HepG2 (cell line): ENCODE measurements at regions not wholly inside any gene's neighbourhood (a gene's known extent, or its start where the extent isn't known, plus 50 kb on each side); places are given as distances from the start of the nearest gene placed in this dataset.

ENCODE experiments used
- ATAC-seq: fragments of 200-7000 bp; cut with Tn5 transposase; 3 replicates; pipeline ENCODE4 v1.9.1; 2020; ENCODE audit warnings: mild to moderate bottlenecking, moderate library complexity
- BruUV-seq: library from RNA; stranded (reverse); fragments of 400-500 nt; replicated peaks from 2 replicates; lab custom pipeline; 2021; lab: Mats Ljungman, UMichigan
- CTCF ChIA-PET: fragments of 300-600 bp; formaldehyde crosslinking; extraction: SDS; loops from one replicate; lab custom pipeline; 2021; ENCODE audit warnings: low total read pairs, inconsistent platforms, low intra/inter-chr PET ratio; lab: Yijun Ruan, JAX
- POLR2A ChIA-PET: fragments of 350-600 bp; sonication (Branson Sonifier 250); formaldehyde crosslinking; loops from one replicate; lab custom pipeline; 2020; ENCODE audit warnings: antibody characterized with exemption, inconsistent platforms; lab: Yijun Ruan, JAX
- DNase-seq: peaks from one replicate; pipeline ENCODE4 v3.0.0-alpha.2; 2015; ENCODE audit warnings: low spot score
- FAIRE-seq: peaks from 3 replicates; lab custom pipeline; 2011; peaks lifted over from hg19 to GRCh38; lab: Jason Lieb, UNC
- H2AFZ ChIP-seq: one replicate; pipeline ENCODE4 v1.6.1; 2011; ENCODE audit warnings: low read length, inconsistent platforms
- H3K27ac ChIP-seq: fragments of 300-600 bp; 3 replicates; pipeline ENCODE4 v1.8.0; 2011; ENCODE audit warnings: mixed run types, mild to moderate bottlenecking, mixed read lengths, low read length, inconsistent platforms; ENCODE audit not compliant: insufficient read depth; ENCODE audit errors: extremely low read length
- H3K27me3 ChIP-seq, 2 experiments: fragments of 200-600 bp in 1 of 2; 2 replicates in 1 of 2; 3 replicates in 1 of 2; pipeline versions ENCODE4 v1.6.0 to v1.8.0; 2011; ENCODE audit warnings: low read length in 2 of 2, mild to moderate bottlenecking in 2 of 2, moderate library complexity in 2 of 2, inconsistent platforms in 1 of 2; ENCODE audit not compliant: insufficient read depth in 2 of 2, control insufficient read depth in 1 of 2
- H3K36me3 ChIP-seq, 2 experiments: fragments of 200-600 bp in 1 of 2; replicated peaks in 1 of 2; 2 replicates in 1 of 2; 3 replicates in 1 of 2; pipeline versions ENCODE4 v1.5.1 to v1.8.0; 2011; ENCODE audit warnings: low read length in 2 of 2, inconsistent platforms in 1 of 2; ENCODE audit not compliant: insufficient read depth in 2 of 2, control insufficient read depth in 1 of 2
- H3K4me1 ChIP-seq: 2 replicates; pipeline ENCODE4 v1.5.1; 2012; ENCODE audit warnings: low read length, inconsistent platforms; ENCODE audit not compliant: insufficient read depth
- H3K4me2 ChIP-seq: 2 replicates; pipeline ENCODE4 v1.6.0; 2011; ENCODE audit warnings: low read depth, low read length, inconsistent platforms
- H3K4me3 ChIP-seq, 3 experiments: fragments of 200-600 bp in 1 of 3; sonication (generic), shearing (Covaris generic) in 1 of 3; replicated peaks in 1 of 3; 2 replicates each; pipeline ENCODE4 v1.5.1; 2011 to 2016; ENCODE audit warnings: low read length in 3 of 3, inconsistent platforms in 2 of 3, low read depth in 2 of 3, mild to moderate bottlenecking in 2 of 3, control low read depth in 1 of 3, mixed read lengths in 1 of 3; ENCODE audit not compliant: insufficient read depth in 1 of 3
- H3K79me2 ChIP-seq: one replicate; pipeline ENCODE4 v1.6.1; 2011; ENCODE audit warnings: low read length, inconsistent platforms; ENCODE audit not compliant: insufficient read depth
- H3K9ac ChIP-seq: 2 replicates; pipeline ENCODE4 v1.6.0; 2011; ENCODE audit warnings: mild to moderate bottlenecking, low read depth, low read length, inconsistent platforms; ENCODE audit not compliant: insufficient read depth
- H3K9me3 ChIP-seq: 2 replicates; pipeline ENCODE4 v1.5.1; 2012; ENCODE audit warnings: mild to moderate bottlenecking, low read length
- H4K20me1 ChIP-seq: 2 replicates; pipeline ENCODE4 v1.6.0; 2011; ENCODE audit warnings: inconsistent platforms, mild to moderate bottlenecking, low read length, moderate library complexity; ENCODE audit not compliant: insufficient read depth
- ELF4 ChIP-seq: sonication (generic); formaldehyde crosslinking; IDR thresholded peaks from 2 replicates; pipeline ENCODE4 v1.5.0; 2020; ENCODE audit warnings: missing genetic modification reagents, mild to moderate bottlenecking, moderate library complexity, borderline replicate concordance
- KLF13 ChIP-seq: sonication (generic); formaldehyde crosslinking; IDR thresholded peaks from 2 replicates; pipeline ENCODE4 v1.4.0; 2020; ENCODE audit warnings: mild to moderate bottlenecking, missing genetic modification reagents
- MAZ ChIP-seq, 2 experiments: sonication (generic) in 1 of 2; formaldehyde crosslinking in 1 of 2; IDR thresholded peaks; 2 replicates each; pipeline versions ENCODE4 v1.5.0 to v1.6.1; 2012 to 2020; ENCODE audit warnings: low read depth in 2 of 2, mild to moderate bottlenecking in 2 of 2, borderline replicate concordance in 1 of 2, improper control_type of control experiment in 1 of 2, low read length in 1 of 2, missing genetic modification reagents in 1 of 2, moderate library complexity in 1 of 2
- MLX ChIP-seq: IDR thresholded peaks from 2 replicates; pipeline ENCODE4 v1.6.1; 2016
- NFIB ChIP-seq: sonication (generic); formaldehyde crosslinking; IDR thresholded peaks from 2 replicates; pipeline ENCODE4 v1.9.0; 2021; ENCODE audit warnings: missing genetic modification reagents, mild to moderate bottlenecking, borderline replicate concordance
- NFKB2 ChIP-seq: sonication (generic); formaldehyde crosslinking; IDR thresholded peaks from 2 replicates; pipeline ENCODE4 v1.4.0; 2020; ENCODE audit warnings: missing genetic modification reagents, borderline replicate concordance
- NPAS2 ChIP-seq: sonication (generic); formaldehyde crosslinking; IDR thresholded peaks from 2 replicates; pipeline ENCODE4 v1.8.0; 2022; ENCODE audit warnings: mild to moderate bottlenecking, missing genetic modification reagents, borderline replicate concordance
- NR2F2 ChIP-seq: IDR thresholded peaks from 2 replicates; pipeline ENCODE4 v1.6.1; 2012; ENCODE audit warnings: low read depth, inconsistent platforms, borderline replicate concordance
- PAX8 ChIP-seq: sonication (generic); formaldehyde crosslinking; IDR thresholded peaks from 2 replicates; pipeline ENCODE4 v1.8.0; 2022; ENCODE audit warnings: mild to moderate bottlenecking, missing genetic modification reagents, borderline replicate concordance
- RXRB ChIP-seq: IDR thresholded peaks from 2 replicates; pipeline ENCODE4 v1.6.1; 2016; ENCODE audit warnings: borderline replicate concordance, missing genetic modification reagents, missing compliant biosample characterization
- SPEN ChIP-seq: sonication (generic); formaldehyde crosslinking; IDR thresholded peaks from 2 replicates; pipeline ENCODE4 v1.5.1; 2020; ENCODE audit warnings: low read depth, mild to moderate bottlenecking, missing genetic modification reagents
- ZFP41 ChIP-seq: sonication (generic); formaldehyde crosslinking; IDR thresholded peaks from 2 replicates; pipeline ENCODE4 v1.4.0; 2020; ENCODE audit warnings: mild to moderate bottlenecking, missing genetic modification reagents, borderline replicate concordance
- ZNF180 ChIP-seq: sonication (generic); formaldehyde crosslinking; IDR thresholded peaks from 2 replicates; pipeline ENCODE4 v1.4.0; 2020; ENCODE audit warnings: low read depth, missing genetic modification reagents, borderline replicate concordance
- ZNF337 ChIP-seq: sonication (generic); formaldehyde crosslinking; IDR thresholded peaks from 2 replicates; pipeline ENCODE4 v1.5.1; 2020; ENCODE audit warnings: missing genetic modification reagents, low read depth, mild to moderate bottlenecking, borderline replicate concordance
- ZNF451 ChIP-seq: sonication (generic); formaldehyde crosslinking; IDR thresholded peaks from 2 replicates; pipeline ENCODE4 v1.5.0; 2020; ENCODE audit warnings: mild to moderate bottlenecking, missing genetic modification reagents
- ZNF546 ChIP-seq: sonication (generic); formaldehyde crosslinking; conservative IDR thresholded peaks from 2 replicates; pipeline ENCODE4 v1.8.1; 2023; ENCODE audit warnings: mild to moderate bottlenecking, missing genetic modification reagents
- ZNF644 ChIP-seq: IDR thresholded peaks from 2 replicates; pipeline ENCODE4 v1.6.1; 2016; ENCODE audit warnings: low read depth
- WGBS: methylation state at CpG from one replicate; pipeline ENCODE4 v1.1.6; 2017; ENCODE audit warnings: low lambda C conversion rate; 5-methylcytosine and 5-hydroxymethylcytosine counted together
- in situ Hi-C: cut with HindIII; loops from 2 replicates; pipeline ENCODE4 v1.10.0; 2017; ENCODE audit warnings: low pct_unique_long_range_greater_than_20kb; ENCODE audit not compliant: extremely low pct_ligation_motif_present
- intact Hi-C: fragments of 100-400 bp; cut with micrococcal nuclease; formaldehyde crosslinking; loops from one replicate; pipeline ENCODE4 v1.10.0; 2022; ENCODE audit not compliant: unreplicated experiment
- TF ChIP-seq, protein P1 (sequence below): sonication (generic); formaldehyde crosslinking; IDR thresholded peaks from 2 replicates; pipeline ENCODE4 v1.4.0; 2020; ENCODE audit warnings: low read depth, mild to moderate bottlenecking, missing genetic modification reagents

DNA sequence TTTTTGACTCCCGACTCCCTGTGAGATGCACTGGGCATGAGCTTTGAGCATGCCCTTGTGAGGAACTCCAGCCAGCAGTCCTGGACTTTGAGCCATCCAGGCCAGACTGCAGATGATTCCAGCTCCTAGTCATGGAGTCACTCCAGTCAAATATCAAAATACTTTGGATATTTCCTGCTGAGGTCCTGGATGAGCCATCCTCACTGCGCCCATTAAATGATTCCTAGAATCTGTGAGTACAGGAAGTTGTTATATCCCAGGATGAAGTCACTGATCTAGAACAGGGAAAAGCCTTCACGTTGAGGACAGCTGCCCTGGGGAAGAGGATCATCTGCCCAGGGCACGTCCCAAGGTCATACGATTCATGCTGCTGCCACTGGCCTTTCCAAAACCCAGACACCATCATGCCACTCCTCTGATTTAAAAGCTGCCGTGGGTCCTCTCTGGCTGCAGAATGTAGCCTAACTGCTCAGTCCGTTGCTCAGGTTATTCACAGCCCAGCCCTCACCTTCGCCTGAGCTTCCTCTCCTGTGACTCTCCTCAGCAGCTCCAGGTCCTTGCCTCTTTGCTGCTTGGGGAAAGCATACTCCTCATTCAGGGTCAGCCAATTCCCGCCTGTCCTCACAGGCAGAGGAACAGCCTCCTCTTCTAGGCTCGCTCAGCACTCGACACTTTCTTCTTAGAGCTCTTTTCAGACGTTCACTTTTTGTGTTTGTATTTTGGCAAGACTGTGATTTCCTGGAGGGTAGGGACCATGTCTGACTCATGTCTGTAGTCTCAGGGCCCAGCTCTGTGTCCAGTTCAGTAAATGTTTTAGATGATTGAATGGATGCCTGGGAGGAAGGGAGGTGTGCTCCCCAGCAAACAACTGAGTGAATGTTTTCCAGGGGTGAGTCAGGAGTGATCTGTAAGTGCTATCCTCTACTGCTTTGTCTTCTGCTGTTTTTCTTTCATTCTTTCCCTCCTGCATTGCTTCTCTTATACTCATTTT lies 157.8 kb downstream of the SNX10 start:
- Histone ChIP-seq H3K4me3 (no peak overlapping the region; a peak in 1 of 6 replicates), H3K4me2 (no peak overlapping the region), H3K9me3 (no peaks in the 10 kb centered on the region), H3K9ac (no peak overlapping the region), H3K79me2 (no peaks in the 10 kb centered on the region), H3K27me3 (peaks cover 0 to 4% of the 10 kb centered on the region in 2 experiments; a peak in 2 of 5 replicates), H2AFZ (no peak overlapping the region), H3K27ac (no peak overlapping the region), H3K36me3 (no peaks in the 10 kb centered on the region), H3K4me1 (peaks cover 11% of the 10 kb centered on the region), H4K20me1 (no peaks in the 10 kb centered on the region)
- intact Hi-C loops: no loop called here
- no peak for DNase-seq
- no peak for FAIRE-seq
- CTCF ChIA-PET: no interaction called here
- in situ Hi-C loops: no loop called here
- POLR2A ChIA-PET: no interaction called here
- no TSS peak for BruUV-seq
- no peak for TF ChIP-seq ZNF644
- no peak for TF ChIP-seq ZNF451 (CRISPR knock-in tag)
- TF ChIP-seq KLF13 (CRISPR knock-in tag): no peak
- TF ChIP-seq RXRB (CRISPR knock-in tag): no peak
- no peak for TF ChIP-seq MAZ (IDR thresholded peaks at IDR 0.05; ENCODE audit: borderline replicate concordance, low read depth, low read length)
- TF ChIP-seq MAZ (CRISPR knock-in tag; IDR thresholded peaks at IDR 0.05; ENCODE audit: low read depth): no peak
- no peak for TF ChIP-seq ELF4 (CRISPR knock-in tag)
- no peak for TF ChIP-seq SPEN (CRISPR knock-in tag)
- no peak for TF ChIP-seq MLX (CRISPR knock-in tag)
- TF ChIP-seq NPAS2 (CRISPR knock-in tag): no peak
- no peak for TF ChIP-seq PAX8 (CRISPR knock-in tag)
- TF ChIP-seq NR2F2: no peak
- no peak for TF ChIP-seq NFKB2 (CRISPR knock-in tag)
- no peak for TF ChIP-seq ZFP41 (CRISPR knock-in tag)
- TF ChIP-seq ZNF180 (CRISPR knock-in tag): no peak
- TF ChIP-seq, protein P1, sequence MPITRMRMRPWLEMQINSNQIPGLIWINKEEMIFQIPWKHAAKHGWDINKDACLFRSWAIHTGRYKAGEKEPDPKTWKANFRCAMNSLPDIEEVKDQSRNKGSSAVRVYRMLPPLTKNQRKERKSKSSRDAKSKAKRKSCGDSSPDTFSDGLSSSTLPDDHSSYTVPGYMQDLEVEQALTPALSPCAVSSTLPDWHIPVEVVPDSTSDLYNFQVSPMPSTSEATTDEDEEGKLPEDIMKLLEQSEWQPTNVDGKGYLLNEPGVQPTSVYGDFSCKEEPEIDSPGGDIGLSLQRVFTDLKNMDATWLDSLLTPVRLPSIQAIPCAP (CRISPR knock-in tag): no peak
- no peak for TF ChIP-seq NFIB (CRISPR knock-in tag)
- TF ChIP-seq ZNF546: no peak
- no peak for TF ChIP-seq ZNF337 (CRISPR knock-in tag)
- WGBS: 19% methylated on average over 8 of the region's 12 CpGs
- ATAC-seq: peak; percentile 48
